ENCODE measurements at regions not wholly inside any gene's neighbourhood (a gene's known extent, or its start where the extent isn't known, plus 50 kb on each side); places are given as distances from the start of the nearest gene placed in this dataset.
"Not testable (repeated sequence)": the region's sequence is repeated elsewhere in the genome, so short reads cannot be mapped to it uniquely, and the experiment has no call there.

GRCh38 chr3:177451301-177451750, 254.0 kb upstream of the TBL1XR1 start:
- Histone ChIP-seq H3K9me3 (ENCODE audit: control insufficient read depth in 1 of 2, low read length in 2 of 2) (no peaks in the 10 kb centered on the region), H3K36me3 (ENCODE audit: control insufficient read depth in 1 of 2, insufficient read depth in 2 of 2, low read length in 2 of 2) (no peaks in the 10 kb centered on the region), H3K4me3 (ENCODE audit: low read depth in 1 of 2, low read length in 2 of 2) (peak overlapping the region in 1 of 2 donors; percentile 10), H3K27me3 (ENCODE audit: low read depth, low read length) (no peaks in the 10 kb centered on the region), H3K4me1 (ENCODE audit: control insufficient read depth in 1 of 2, insufficient read depth in 2 of 2, low read length in 2 of 2) (peaks cover 5 to 19% of the 10 kb centered on the region in 2 donors), H3K27ac (ENCODE audit: low read length) (peak overlapping the region; percentile 76)

GRCh38 chr3:177451864-177452830, 254.9 kb upstream of the TBL1XR1 start:
- Histone ChIP-seq H3K27me3 (ENCODE audit: low read depth, low read length) (no peaks in the 10 kb centered on the region), H3K27ac (ENCODE audit: low read length) (peak overlapping the region; percentile 76), H3K36me3 (ENCODE audit: control insufficient read depth in 1 of 2, insufficient read depth in 2 of 2, low read length in 2 of 2) (no peaks in the 10 kb centered on the region), H3K9me3 (ENCODE audit: control insufficient read depth in 1 of 2, low read length in 2 of 2) (no peaks in the 10 kb centered on the region), H3K4me3 (ENCODE audit: low read depth in 1 of 2, low read length in 2 of 2) (no peak overlapping the region), H3K4me1 (ENCODE audit: control insufficient read depth in 1 of 2, insufficient read depth in 2 of 2, low read length in 2 of 2) (peaks cover 5 to 12% of the 10 kb centered on the region in 2 donors)

DNA sequence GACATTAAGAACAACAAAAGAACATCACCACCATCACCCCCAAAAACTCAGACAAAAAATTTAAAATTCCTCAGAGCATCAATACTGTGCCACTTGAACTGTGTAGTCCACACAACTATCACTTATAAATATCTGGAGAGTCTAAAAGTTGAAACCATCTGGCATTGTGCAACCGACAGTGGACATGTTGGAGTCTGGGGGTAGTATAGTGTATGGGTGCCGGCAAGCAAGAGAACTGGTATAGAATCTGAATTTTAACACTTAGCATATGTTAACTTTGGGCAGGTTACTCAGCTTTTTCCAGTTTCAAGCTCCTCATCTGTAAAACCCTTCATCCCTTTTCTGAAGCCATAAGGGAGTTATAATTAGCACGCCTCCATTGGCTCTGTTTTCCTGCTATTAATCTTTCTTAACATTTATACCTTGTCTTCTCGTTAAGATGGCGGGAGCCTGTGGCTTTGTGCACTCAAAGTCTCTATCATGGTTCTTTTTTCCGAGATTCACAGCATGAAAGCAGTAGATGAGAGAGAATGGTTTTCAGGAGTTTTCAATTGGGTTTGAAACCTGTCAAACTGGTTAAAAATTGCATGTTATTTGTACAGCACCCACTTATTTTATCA, 255.7 kb upstream of the TBL1XR1 start:
- Histone ChIP-seq H3K4me3 (ENCODE audit: low read depth in 1 of 2, low read length in 2 of 2) (no peak overlapping the region), H3K36me3 (ENCODE audit: control insufficient read depth in 1 of 2, insufficient read depth in 2 of 2, low read length in 2 of 2) (no peaks in the 10 kb centered on the region), H3K27ac (ENCODE audit: low read length) (peak overlapping the region; percentile 33), H3K4me1 (ENCODE audit: control insufficient read depth in 1 of 2, insufficient read depth in 2 of 2, low read length in 2 of 2) (peaks cover 5 to 12% of the 10 kb centered on the region in 2 donors), H3K27me3 (ENCODE audit: low read depth, low read length) (no peaks in the 10 kb centered on the region), H3K9me3 (ENCODE audit: control insufficient read depth in 1 of 2, low read length in 2 of 2) (no peaks in the 10 kb centered on the region)

DNA sequence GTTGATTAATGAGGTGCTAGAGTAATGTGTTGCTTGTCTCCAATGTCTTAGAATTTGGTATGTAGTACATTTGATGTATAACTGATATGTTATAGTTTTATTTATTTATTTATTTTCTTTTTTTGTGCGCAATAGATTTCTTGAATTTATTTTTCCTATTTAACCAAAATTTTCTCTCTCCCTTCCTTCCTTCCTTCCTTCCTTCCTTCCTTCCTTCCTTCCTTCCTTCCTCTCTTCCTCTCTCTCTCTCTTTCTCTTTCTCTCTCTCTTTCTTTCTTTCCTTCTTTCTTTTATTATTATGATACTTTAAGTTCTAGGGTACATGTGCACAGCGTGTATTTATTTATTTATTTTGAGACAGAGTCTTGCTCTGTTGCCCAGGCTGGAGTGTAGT, 256.2 kb upstream of the TBL1XR1 start:
- Histone ChIP-seq H3K36me3 (ENCODE audit: control insufficient read depth in 1 of 2, insufficient read depth in 2 of 2, low read length in 2 of 2) (no peaks in the 10 kb centered on the region), H3K9me3 (ENCODE audit: control insufficient read depth in 1 of 2, low read length in 2 of 2) (no peaks in the 10 kb centered on the region), H3K27me3 (ENCODE audit: low read depth, low read length) (no peaks in the 10 kb centered on the region), H3K27ac (ENCODE audit: low read length) (peak overlapping the region; percentile 33), H3K4me1 (ENCODE audit: control insufficient read depth in 1 of 2, insufficient read depth in 2 of 2, low read length in 2 of 2) (peaks cover 5 to 12% of the 10 kb centered on the region in 2 donors), H3K4me3 (ENCODE audit: low read depth in 1 of 2, low read length in 2 of 2) (no peak overlapping the region)

DNA sequence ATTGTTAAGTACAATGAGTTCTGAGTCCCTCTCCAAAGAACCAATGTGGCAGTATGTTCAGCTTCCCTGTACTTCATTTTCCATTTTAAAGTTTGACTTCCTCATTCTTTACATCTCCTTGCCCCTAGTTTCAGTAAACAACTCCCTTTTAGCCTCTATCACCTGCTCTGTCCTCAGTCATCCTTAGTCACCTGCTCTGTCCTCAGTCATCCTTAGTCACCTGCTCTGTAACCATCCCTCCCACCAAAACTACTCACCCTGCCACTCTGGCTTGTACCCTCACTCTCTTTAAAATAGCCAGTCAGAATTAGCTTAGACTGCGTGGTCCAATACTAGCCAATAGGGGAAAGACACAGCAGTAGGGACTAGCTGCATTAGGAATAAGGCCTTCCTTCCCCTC, 259.9 kb upstream of the TBL1XR1 start:
- H3K4me1 ChIP-seq (ENCODE audit: control insufficient read depth in 1 of 2, insufficient read depth in 2 of 2, low read length in 2 of 2); H3K27me3 ChIP-seq (ENCODE audit: low read depth, low read length); H3K9me3 ChIP-seq (ENCODE audit: control insufficient read depth in 1 of 2, low read length in 2 of 2); H3K27ac ChIP-seq (ENCODE audit: low read length); H3K36me3 ChIP-seq (ENCODE audit: control insufficient read depth in 1 of 2, insufficient read depth in 2 of 2, low read length in 2 of 2); H3K4me3 ChIP-seq (ENCODE audit: low read depth in 1 of 2, low read length in 2 of 2): not testable (repeated sequence)

DNA sequence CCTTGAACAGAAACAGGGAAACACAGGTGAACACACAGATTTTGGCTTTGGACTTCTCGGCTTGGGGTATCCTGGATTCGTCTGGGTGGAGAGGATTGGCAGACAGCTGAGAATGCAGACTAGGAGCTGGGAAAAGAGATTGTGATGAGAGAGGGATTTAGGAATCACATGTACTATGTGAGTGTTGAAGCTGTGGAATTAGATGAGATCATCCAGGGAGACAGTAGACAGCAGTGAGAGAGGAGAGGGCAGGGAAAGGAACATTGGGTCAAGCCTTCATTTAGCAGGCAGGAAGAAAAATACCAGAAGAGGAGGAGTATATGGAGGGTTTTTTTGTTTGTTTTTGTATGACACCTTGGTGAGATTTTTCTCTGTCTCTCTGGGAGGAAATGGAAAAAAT, 262.1 kb upstream of the TBL1XR1 start:
- no peak overlapping the region for H3K4me3 ChIP-seq (ENCODE audit: low read depth in 1 of 2, low read length in 2 of 2)
- peak overlapping the region; percentile 90 for H3K27ac ChIP-seq (ENCODE audit: low read length)
- no peaks in the 10 kb centered on the region for H3K36me3 ChIP-seq (ENCODE audit: control insufficient read depth in 1 of 2, insufficient read depth in 2 of 2, low read length in 2 of 2)
- no peaks in the 10 kb centered on the region for H3K27me3 ChIP-seq (ENCODE audit: low read depth, low read length)
- no peaks in the 10 kb centered on the region for H3K9me3 ChIP-seq (ENCODE audit: control insufficient read depth in 1 of 2, low read length in 2 of 2)
- H3K4me1 ChIP-seq (ENCODE audit: control insufficient read depth in 1 of 2, insufficient read depth in 2 of 2, low read length in 2 of 2), result peaks cover 0 to 2% of the 10 kb centered on the region in 2 donors

DNA sequence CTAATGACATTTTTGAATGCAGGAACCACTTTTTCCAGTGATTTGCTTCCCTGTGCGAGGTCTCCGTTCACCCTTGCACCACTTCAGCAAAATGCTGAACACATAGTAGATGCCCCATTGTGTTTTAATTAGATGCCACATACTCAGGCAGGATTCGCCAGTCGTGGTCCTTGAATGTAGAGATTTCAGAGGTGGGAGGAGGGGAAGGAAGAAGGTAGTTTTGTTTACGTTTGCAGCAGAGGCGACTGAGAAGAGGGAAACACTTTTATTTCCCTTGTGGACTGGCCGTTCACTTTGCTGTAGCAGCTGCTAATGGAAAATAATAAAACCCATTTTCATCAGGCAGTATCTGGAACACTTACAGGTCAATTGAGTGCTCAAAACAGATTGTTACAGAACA, 262.8 kb upstream of the TBL1XR1 start:
- no peaks in the 10 kb centered on the region for H3K36me3 ChIP-seq (ENCODE audit: control insufficient read depth in 1 of 2, insufficient read depth in 2 of 2, low read length in 2 of 2)
- H3K27me3 ChIP-seq (ENCODE audit: low read depth, low read length), result no peaks in the 10 kb centered on the region
- H3K9me3 ChIP-seq (ENCODE audit: control insufficient read depth in 1 of 2, low read length in 2 of 2), result no peaks in the 10 kb centered on the region
- H3K4me1 ChIP-seq (ENCODE audit: control insufficient read depth in 1 of 2, insufficient read depth in 2 of 2, low read length in 2 of 2), result peaks cover 0 to 6% of the 10 kb centered on the region in 2 donors
- peak overlapping the region; percentile 37 for H3K27ac ChIP-seq (ENCODE audit: low read length)
- H3K4me3 ChIP-seq (ENCODE audit: low read depth in 1 of 2, low read length in 2 of 2), result no peak overlapping the region

DNA sequence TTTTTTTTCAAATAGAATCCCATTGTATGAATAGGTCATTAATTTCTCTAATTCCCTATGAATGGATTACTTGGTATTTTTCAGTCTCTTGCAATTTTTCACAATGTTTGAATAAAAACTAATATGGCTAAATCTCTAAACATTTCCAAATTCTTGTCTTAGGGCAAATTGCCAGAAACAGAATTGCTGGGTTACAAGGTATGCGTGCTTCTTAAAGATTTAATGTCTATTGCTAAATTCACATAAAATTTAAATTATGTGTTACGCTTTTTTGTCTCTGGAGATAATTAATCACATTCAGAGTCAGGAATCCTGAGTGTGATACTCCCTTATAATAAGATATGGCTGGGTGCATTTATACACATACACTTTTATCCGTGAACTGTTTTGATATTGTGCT, 264.5 kb upstream of the TBL1XR1 start:
- H3K27me3 ChIP-seq (ENCODE audit: low read depth, low read length), result no peaks in the 10 kb centered on the region
- no peaks in the 10 kb centered on the region for H3K9me3 ChIP-seq (ENCODE audit: control insufficient read depth in 1 of 2, low read length in 2 of 2)
- no peaks in the 10 kb centered on the region for H3K36me3 ChIP-seq (ENCODE audit: control insufficient read depth in 1 of 2, insufficient read depth in 2 of 2, low read length in 2 of 2)
- H3K27ac ChIP-seq (ENCODE audit: low read length), result no peak overlapping the region
- no peak overlapping the region for H3K4me3 ChIP-seq (ENCODE audit: low read depth in 1 of 2, low read length in 2 of 2)
- H3K4me1 ChIP-seq (ENCODE audit: control insufficient read depth in 1 of 2, insufficient read depth in 2 of 2, low read length in 2 of 2), result peaks cover 0 to 6% of the 10 kb centered on the region in 2 donors

- not testable (repeated sequence) for H3K9me3 ChIP-seq (ENCODE audit: control insufficient read depth in 1 of 2, low read length in 2 of 2); H3K4me1 ChIP-seq (ENCODE audit: control insufficient read depth in 1 of 2, insufficient read depth in 2 of 2, low read length in 2 of 2); H3K27ac ChIP-seq (ENCODE audit: low read length); H3K4me3 ChIP-seq (ENCODE audit: low read depth in 1 of 2, low read length in 2 of 2); H3K27me3 ChIP-seq (ENCODE audit: low read depth, low read length); H3K36me3 ChIP-seq (ENCODE audit: control insufficient read depth in 1 of 2, insufficient read depth in 2 of 2, low read length in 2 of 2)
Observed at GRCh38 chr3:177463341-177463740, 266.1 kb upstream of the TBL1XR1 start.

DNA sequence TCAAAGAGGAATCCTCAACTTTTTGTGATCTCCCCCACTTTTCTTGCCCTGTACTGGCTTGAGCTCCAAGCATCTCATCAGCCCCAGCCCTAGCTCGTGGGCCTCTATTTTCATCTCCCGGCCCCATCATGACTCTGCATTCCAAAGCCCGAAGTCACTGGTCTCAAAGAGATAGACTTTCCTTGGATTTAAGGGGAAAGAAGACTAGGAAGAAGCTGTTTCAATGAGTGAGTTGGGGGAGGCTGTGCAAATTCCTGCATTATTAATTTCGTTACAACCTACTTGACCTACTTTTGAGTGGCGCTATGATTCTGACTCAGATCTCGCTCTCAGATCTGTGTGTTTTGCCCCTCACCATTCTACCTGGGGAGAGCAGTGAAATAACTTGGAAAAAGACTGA, 266.6 kb upstream of the TBL1XR1 start:
- H3K27ac ChIP-seq (ENCODE audit: low read length), result no peak overlapping the region
- no peak overlapping the region for H3K4me3 ChIP-seq (ENCODE audit: low read depth in 1 of 2, low read length in 2 of 2)
- no peaks in the 10 kb centered on the region for H3K27me3 ChIP-seq (ENCODE audit: low read depth, low read length)
- H3K9me3 ChIP-seq (ENCODE audit: control insufficient read depth in 1 of 2, low read length in 2 of 2), result no peaks in the 10 kb centered on the region
- H3K36me3 ChIP-seq (ENCODE audit: control insufficient read depth in 1 of 2, insufficient read depth in 2 of 2, low read length in 2 of 2), result no peaks in the 10 kb centered on the region
- peaks cover 0 to 6% of the 10 kb centered on the region in 2 donors for H3K4me1 ChIP-seq (ENCODE audit: control insufficient read depth in 1 of 2, insufficient read depth in 2 of 2, low read length in 2 of 2)

DNA sequence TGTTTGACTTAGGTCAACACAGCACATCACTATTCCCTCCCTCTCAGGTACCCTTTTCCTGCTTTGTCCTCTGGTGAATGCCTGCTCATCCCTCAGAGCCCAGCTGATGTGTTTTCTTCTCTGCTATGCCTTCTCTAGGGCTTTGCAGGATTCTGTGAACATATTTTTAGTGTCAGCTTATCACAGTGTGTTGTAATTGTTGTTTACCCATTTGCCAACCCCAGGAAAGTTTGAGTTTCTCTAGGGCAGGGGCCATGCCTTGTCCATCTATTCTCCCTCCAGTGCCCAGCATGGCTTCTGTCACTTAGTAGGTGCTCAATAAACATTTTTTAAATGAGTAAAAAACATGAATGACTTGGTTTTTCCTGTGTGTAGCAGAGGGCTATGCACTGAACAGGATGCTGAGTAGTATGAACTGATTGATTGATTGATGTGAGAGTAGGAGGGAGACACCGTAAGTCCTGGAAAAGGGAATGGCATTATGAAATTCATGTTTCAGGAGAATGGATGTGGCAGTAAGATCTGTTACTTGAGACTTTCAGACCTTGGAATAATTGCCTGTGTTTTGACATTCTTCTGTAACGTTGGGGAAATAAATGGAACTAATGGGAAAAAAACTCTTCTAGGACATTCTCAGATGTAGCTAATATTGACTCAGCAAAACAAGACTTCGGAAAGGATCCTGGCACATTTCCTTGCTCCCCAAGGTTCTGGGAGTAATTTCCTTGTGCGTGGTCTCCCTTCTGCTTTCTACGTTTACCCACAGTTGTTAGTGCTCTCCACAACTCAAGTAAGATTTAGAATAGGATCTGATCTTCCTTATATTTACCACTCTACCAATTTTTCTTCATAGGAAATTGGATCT, 267.3 kb upstream of the TBL1XR1 start:
- Histone ChIP-seq H3K4me3 (ENCODE audit: low read depth in 1 of 2, low read length in 2 of 2) (no peak overlapping the region), H3K27ac (ENCODE audit: low read length) (peak overlapping the region; percentile 42), H3K27me3 (ENCODE audit: low read depth, low read length) (no peaks in the 10 kb centered on the region), H3K4me1 (ENCODE audit: control insufficient read depth in 1 of 2, insufficient read depth in 2 of 2, low read length in 2 of 2) (peaks cover 0 to 6% of the 10 kb centered on the region in 2 donors), H3K36me3 (ENCODE audit: control insufficient read depth in 1 of 2, insufficient read depth in 2 of 2, low read length in 2 of 2) (no peaks in the 10 kb centered on the region), H3K9me3 (ENCODE audit: control insufficient read depth in 1 of 2, low read length in 2 of 2) (no peaks in the 10 kb centered on the region)

All from muscle layer of duodenum (tissue), 2 donors.